Kidney (tissue), 13 donors: ENCODE measurements at regions not wholly inside any gene's neighbourhood (a gene's known extent, or its start where the extent isn't known, plus 50 kb on each side); places are given as distances from the start of the nearest gene placed in this dataset.
"Not testable (repeated sequence)": the region's sequence is repeated elsewhere in the genome, so short reads cannot be mapped to it uniquely, and the experiment has no call there.

Experiments
- DNase-seq, 5 donors: peaks; one replicate each; pipeline ENCODE4 v3.0.0-alpha.2; 2013 to 2020
- FAIRE-seq: peaks from 2 replicates; lab custom pipeline; 2012; peaks lifted over from hg19 to GRCh38; lab: Jason Lieb, UNC
- H3K27ac ChIP-seq, 2 donors: one replicate each; pipeline ENCODE4 v1.7.0; 2013; ENCODE audit warnings: low read depth in 2 of 2, low read length in 2 of 2, inconsistent platforms in 1 of 2
- H3K27me3 ChIP-seq: one replicate; pipeline ENCODE4 v1.7.1; 2013; ENCODE audit warnings: low read length, inconsistent platforms; ENCODE audit not compliant: control insufficient read depth, insufficient read depth
- H3K36me3 ChIP-seq, 3 donors: one replicate each; pipeline versions ENCODE4 v1.7.0 to v1.7.1; 2013; ENCODE audit warnings: low read length in 3 of 3, control low read depth in 1 of 3, inconsistent platforms in 1 of 3; ENCODE audit not compliant: insufficient read depth in 3 of 3, control insufficient read depth in 2 of 3
- H3K4me1 ChIP-seq, 3 donors: one replicate each; pipeline versions ENCODE4 v1.7.0 to v1.7.1; 2013; ENCODE audit warnings: low read length in 3 of 3, inconsistent platforms in 1 of 3, low read depth in 1 of 3; ENCODE audit not compliant: control insufficient read depth in 2 of 3, insufficient read depth in 2 of 3
- H3K4me3 ChIP-seq, 3 donors: one replicate each; pipeline versions ENCODE4 v1.7.0 to v1.8.1; 2013; ENCODE audit warnings: low read length in 3 of 3, control low read depth in 1 of 3, inconsistent platforms in 1 of 3
- H3K9ac ChIP-seq, 3 donors: one replicate each; pipeline versions ENCODE4 v1.7.0 to v1.7.1; 2013; ENCODE audit warnings: low read length in 3 of 3, control low read depth in 1 of 3, inconsistent platforms in 1 of 3
- H3K9me3 ChIP-seq, 3 donors: one replicate each; pipeline versions ENCODE4 v1.7.0 to v1.7.1; 2013; ENCODE audit warnings: low read length in 3 of 3, control low read depth in 1 of 3, inconsistent platforms in 1 of 3; ENCODE audit not compliant: control insufficient read depth in 2 of 3, insufficient read depth in 1 of 3
- CTCF ChIP-seq: IDR thresholded peaks from 3 replicates; pipeline ENCODE4 v1.5.1; 2012; ENCODE audit warnings: mild to moderate bottlenecking, moderate library complexity, borderline replicate concordance; ENCODE audit not compliant: insufficient read depth; ENCODE audit errors: extremely low read depth
- intact Hi-C: fragments of 100-400 bp; cut with DNase I; formaldehyde crosslinking; loops from one replicate; pipeline ENCODE4 v1.11.1; 2022
- donor health status: control.
- donor health status: control.
- donor health status: control.
- donor health status: control.
- donor health status: control.
- donor health status: DM: yes; HTN: yes; CAD: no.
- donor health status: Normal renal cell carcinoma (clear cell type).

GRCh38 chr13:50543141-50543540 lies 300.4 kb downstream of the DLEU7 start:
- Histone ChIP-seq H3K36me3 (no peaks in the 10 kb centered on the region), H3K4me1 (no peaks in the 10 kb centered on the region), H3K27me3 (no peaks in the 10 kb centered on the region), H3K4me3 (no peak overlapping the region), H3K9ac (no peak overlapping the region), H3K27ac (no peak overlapping the region), H3K9me3 (no peaks in the 10 kb centered on the region)
- DNase-seq, result no peak
- TF ChIP-seq CTCF, result no peak
- FAIRE-seq, result no peak
- intact Hi-C loops, result no loop called here

GRCh38 chr13:50543782-50544181 lies 299.7 kb downstream of the DLEU7 start:
- intact Hi-C loops, result no loop called here
- no peak overlapping the region for H3K9ac ChIP-seq
- no peak for FAIRE-seq

GRCh38 chr13:50544211-50544610 lies 299.3 kb downstream of the DLEU7 start:
- Histone ChIP-seq H3K27me3 (no peaks in the 10 kb centered on the region), H3K9ac (no peak overlapping the region), H3K9me3 (no peaks in the 10 kb centered on the region), H3K36me3 (no peaks in the 10 kb centered on the region), H3K4me1 (no peaks in the 10 kb centered on the region), H3K27ac (no peak overlapping the region), H3K4me3 (no peak overlapping the region)
- FAIRE-seq (no peak), DNase-seq (peak in 2 of 5 donors; percentile 46 to 58)
- TF ChIP-seq CTCF, result no peak
- intact Hi-C loops, result no loop called here

More at GRCh38 chr13:50543782-50544181, 299.7 kb downstream of the DLEU7 start:
- no peaks in the 10 kb centered on the region for H3K9me3 ChIP-seq
- no peak for TF ChIP-seq CTCF
- no peaks in the 10 kb centered on the region for H3K4me1 ChIP-seq
- H3K4me3 ChIP-seq, result no peak overlapping the region
- no peaks in the 10 kb centered on the region for H3K27me3 ChIP-seq
- no peak overlapping the region for H3K27ac ChIP-seq
- H3K36me3 ChIP-seq, result no peaks in the 10 kb centered on the region
- DNase-seq, result peak in 3 of 5 donors; percentile 58 to 80 (median 75)

- FAIRE-seq, intact Hi-C loops, H3K9me3 ChIP-seq, H3K27me3 ChIP-seq, H3K4me3 ChIP-seq, H3K9ac ChIP-seq, H3K27ac ChIP-seq, H3K36me3 ChIP-seq, H3K4me1 ChIP-seq, DNase-seq: not testable (repeated sequence)
Observed at GRCh38 chr13:50547175-50547574, 296.3 kb downstream of the DLEU7 start.
